Lung (tissue), 11 donors: ENCODE measurements at regions not wholly inside any gene's neighbourhood (a gene's known extent, or its start where the extent isn't known, plus 50 kb on each side); places are given as distances from the start of the nearest gene placed in this dataset.

Experiments
- ATAC-seq: fragments of 200-7000 bp; cut with Tn5 transposase; one replicate; pipeline ENCODE4 v1.9.1; 2020; ENCODE audit warnings: moderate number of reproducible peaks; ENCODE audit not compliant: insufficient read depth, low FRiP score
- DNase-seq, 3 donors: peaks; one replicate each; pipeline ENCODE4 v3.0.0-alpha.2; 2013 to 2017
- H3K27ac ChIP-seq, 2 donors: one replicate each; pipeline ENCODE4 v1.5.1; 2013; ENCODE audit warnings: mild to moderate bottlenecking in 2 of 2, moderate library complexity in 2 of 2, control low read depth in 1 of 2, inconsistent platforms in 1 of 2, low read depth in 1 of 2, low read length in 1 of 2
- H3K27me3 ChIP-seq, 3 donors: one replicate each; pipeline ENCODE4 v1.5.1; 2013; ENCODE audit warnings: low read length in 2 of 3; ENCODE audit not compliant: control insufficient read depth in 3 of 3, insufficient read depth in 3 of 3
- H3K36me3 ChIP-seq, 4 donors: one replicate each; pipeline ENCODE4 v1.5.1; 2013; ENCODE audit warnings: low read length in 4 of 4, mild to moderate bottlenecking in 1 of 4, moderate library complexity in 1 of 4; ENCODE audit not compliant: control insufficient read depth in 4 of 4, insufficient read depth in 4 of 4
- H3K4me1 ChIP-seq, 5 donors: one replicate each; pipeline ENCODE4 v1.5.1; 2013; ENCODE audit warnings: low read length in 5 of 5, mild to moderate bottlenecking in 2 of 5, moderate library complexity in 1 of 5; ENCODE audit not compliant: control insufficient read depth in 5 of 5, insufficient read depth in 5 of 5
- H3K4me3 ChIP-seq: one replicate; pipeline ENCODE4 v1.5.1; 2013; ENCODE audit warnings: mild to moderate bottlenecking, control low read depth, moderate library complexity
- H3K9ac ChIP-seq, 2 donors: one replicate each; pipeline ENCODE4 v1.5.1; 2013; ENCODE audit warnings: low read length in 2 of 2, control low read depth in 1 of 2; ENCODE audit not compliant: insufficient read depth in 1 of 2
- H3K9me3 ChIP-seq, 4 donors: one replicate each; pipeline ENCODE4 v1.5.1; 2013; ENCODE audit warnings: low read length in 3 of 4, mild to moderate bottlenecking in 1 of 4, moderate library complexity in 1 of 4; ENCODE audit not compliant: control insufficient read depth in 4 of 4, insufficient read depth in 3 of 4
- CTCF ChIP-seq: IDR thresholded peaks from 2 replicates; pipeline ENCODE4 v1.5.1; 2012; ENCODE audit warnings: mild to moderate bottlenecking; ENCODE audit errors: control extremely low read depth, extremely low read depth
- WGBS, 2 donors: extraction: QIAGEN DNeasy Blood & Tissue Kit; methylation state at CpG; one replicate each; pipeline ENCODE4 v1.1.7; 2013; 5-methylcytosine and 5-hydroxymethylcytosine counted together
- donor health status: control.
- donor health status: control.
- donor health status: Bipolar disorder and iron deficiency.
- donor health status: healthy.
- donor health status: DM: yes; HTN: yes; CAD: no.

GRCh38 chr5:163244445-163244987 is 192.9 kb upstream of the CCNG1 start:
- no peak for TF ChIP-seq CTCF
- Histone ChIP-seq H3K27ac (no peak overlapping the region), H3K27me3 (no peaks in the 10 kb centered on the region), H3K36me3 (no peaks in the 10 kb centered on the region), H3K4me3 (no peak overlapping the region), H3K4me1 (no peaks in the 10 kb centered on the region), H3K9ac (no peak overlapping the region), H3K9me3 (no peaks in the 10 kb centered on the region)
- DNase-seq: no peak
- WGBS, 2 donors: 83 to 88% methylated on average over 2 of the region's 2 CpGs
- ATAC-seq: no peak

- Histone ChIP-seq H3K36me3 (no peaks in the 10 kb centered on the region), H3K27me3 (no peaks in the 10 kb centered on the region), H3K4me3 (no peak overlapping the region), H3K27ac (no peak overlapping the region), H3K9ac (no peak overlapping the region), H3K4me1 (no peaks in the 10 kb centered on the region), H3K9me3 (no peaks in the 10 kb centered on the region)
- ATAC-seq (no peak), DNase-seq (no peak)
- 63 to 72% methylated on average over 2 of the region's 2 CpGs for WGBS, 2 donors
- TF ChIP-seq CTCF: no peak
These were observed 191.8 kb upstream of the CCNG1 start for GRCh38 chr5:163245584-163245983.

GRCh38 chr5:163248333-163248732 is 189.1 kb upstream of the CCNG1 start:
- ATAC-seq: no peak
- no peak for TF ChIP-seq CTCF
- WGBS, 2 donors: 57 to 76% methylated on average over 2 of the region's 2 CpGs
- H3K9me3 ChIP-seq: no peaks in the 10 kb centered on the region
- H3K27me3 ChIP-seq: no peaks in the 10 kb centered on the region
- no peak overlapping the region for H3K27ac ChIP-seq
- no peak overlapping the region for H3K9ac ChIP-seq
- no peak overlapping the region for H3K4me3 ChIP-seq
- DNase-seq: no peak
- H3K4me1 ChIP-seq: no peaks in the 10 kb centered on the region
- H3K36me3 ChIP-seq: no peaks in the 10 kb centered on the region

- ATAC-seq (no peak), DNase-seq (no peak)
- TF ChIP-seq CTCF: no peak
- no peaks in the 10 kb centered on the region for H3K27me3 ChIP-seq
- H3K4me1 ChIP-seq: no peaks in the 10 kb centered on the region
- H3K36me3 ChIP-seq: no peaks in the 10 kb centered on the region
- no peak overlapping the region for H3K27ac ChIP-seq
- H3K9me3 ChIP-seq: no peaks in the 10 kb centered on the region
- no peak overlapping the region for H3K4me3 ChIP-seq
- WGBS, 2 donors: 86 to 88% methylated on average over 4 of the region's 4 CpGs
- H3K9ac ChIP-seq: no peak overlapping the region
These were observed 188.5 kb upstream of the CCNG1 start for GRCh38 chr5:163248871-163249270.
